Uterus (tissue), 2 donors: ENCODE measurements at regions not wholly inside any gene's neighbourhood (a gene's known extent, or its start where the extent isn't known, plus 50 kb on each side); places are given as distances from the start of the nearest gene placed in this dataset.

ENCODE experiments used
- POLR2A ChIP-seq, 2 donors: fragments of 450-650 bp; IDR thresholded peaks; one replicate each; pipeline ENCODE4 v1.6.1; 2016; ENCODE audit warnings: antibody characterized with exemption in 2 of 2, mild to moderate bottlenecking in 1 of 2, moderate library complexity in 1 of 2
- TF ChIP-seq, protein P1 (sequence below), 4 experiments: fragments of 200-600 bp in 2 of 4; fragments of 450-650 bp in 2 of 4; sonication (generic) in 2 of 4; IDR thresholded peaks; one replicate each; pipeline ENCODE4 v1.5.1; 2016 to 2019; ENCODE audit warnings: antibody characterized with exemption in 4 of 4, mild to moderate bottlenecking in 2 of 4, moderate library complexity in 1 of 4

- TF ChIP-seq, protein P1, sequence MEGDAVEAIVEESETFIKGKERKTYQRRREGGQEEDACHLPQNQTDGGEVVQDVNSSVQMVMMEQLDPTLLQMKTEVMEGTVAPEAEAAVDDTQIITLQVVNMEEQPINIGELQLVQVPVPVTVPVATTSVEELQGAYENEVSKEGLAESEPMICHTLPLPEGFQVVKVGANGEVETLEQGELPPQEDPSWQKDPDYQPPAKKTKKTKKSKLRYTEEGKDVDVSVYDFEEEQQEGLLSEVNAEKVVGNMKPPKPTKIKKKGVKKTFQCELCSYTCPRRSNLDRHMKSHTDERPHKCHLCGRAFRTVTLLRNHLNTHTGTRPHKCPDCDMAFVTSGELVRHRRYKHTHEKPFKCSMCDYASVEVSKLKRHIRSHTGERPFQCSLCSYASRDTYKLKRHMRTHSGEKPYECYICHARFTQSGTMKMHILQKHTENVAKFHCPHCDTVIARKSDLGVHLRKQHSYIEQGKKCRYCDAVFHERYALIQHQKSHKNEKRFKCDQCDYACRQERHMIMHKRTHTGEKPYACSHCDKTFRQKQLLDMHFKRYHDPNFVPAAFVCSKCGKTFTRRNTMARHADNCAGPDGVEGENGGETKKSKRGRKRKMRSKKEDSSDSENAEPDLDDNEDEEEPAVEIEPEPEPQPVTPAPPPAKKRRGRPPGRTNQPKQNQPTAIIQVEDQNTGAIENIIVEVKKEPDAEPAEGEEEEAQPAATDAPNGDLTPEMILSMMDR (IDR thresholded peaks at IDR 0.05): no peak
- TF ChIP-seq POLR2A (IDR thresholded peaks at IDR 0.05): no peak
Measured at GRCh38 chr13:34619326-34619725, 322.7 kb upstream of the NBEA start.
